ENCODE measurements at regions not wholly inside any gene's neighbourhood (a gene's known extent, or its start where the extent isn't known, plus 50 kb on each side); places are given as distances from the start of the nearest gene placed in this dataset.

DNA sequence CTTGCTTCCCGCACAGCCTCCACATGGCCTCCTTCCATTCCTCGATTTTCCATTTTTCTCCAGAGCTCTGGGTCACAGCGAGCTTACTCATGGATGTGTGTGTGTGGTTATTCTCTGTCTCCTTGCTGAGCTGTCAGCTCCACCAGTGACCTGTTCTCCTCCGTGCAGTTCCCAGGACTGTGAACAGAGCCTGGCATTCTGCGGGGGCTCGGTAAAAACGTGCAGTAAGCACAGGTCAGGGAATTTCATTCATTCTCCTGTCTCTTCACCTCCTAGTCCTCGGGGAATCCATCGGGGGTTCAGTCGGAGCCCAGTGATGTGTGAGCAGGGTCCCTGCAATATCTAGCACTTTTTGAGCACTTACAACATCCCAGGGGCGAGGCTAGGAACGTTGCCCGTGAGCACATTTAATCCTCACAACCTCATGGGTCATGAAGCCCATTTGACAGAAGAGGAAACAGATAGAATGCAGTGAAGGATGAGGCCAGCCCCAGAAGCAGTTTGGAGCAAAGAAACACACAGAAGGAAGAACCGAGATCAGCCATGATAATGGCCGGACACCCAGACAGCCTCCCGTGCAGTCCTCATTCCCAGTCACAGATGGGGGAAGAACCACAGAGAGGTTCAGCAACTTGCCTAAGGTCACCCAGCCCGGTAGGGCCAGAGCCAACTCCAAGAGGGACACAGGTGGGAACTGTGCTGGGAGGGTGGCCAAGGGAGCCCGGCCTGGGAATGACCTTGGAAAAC is 183.2 kb upstream of the GSE1 start:
- FAIRE-seq, result no peak

DNA sequence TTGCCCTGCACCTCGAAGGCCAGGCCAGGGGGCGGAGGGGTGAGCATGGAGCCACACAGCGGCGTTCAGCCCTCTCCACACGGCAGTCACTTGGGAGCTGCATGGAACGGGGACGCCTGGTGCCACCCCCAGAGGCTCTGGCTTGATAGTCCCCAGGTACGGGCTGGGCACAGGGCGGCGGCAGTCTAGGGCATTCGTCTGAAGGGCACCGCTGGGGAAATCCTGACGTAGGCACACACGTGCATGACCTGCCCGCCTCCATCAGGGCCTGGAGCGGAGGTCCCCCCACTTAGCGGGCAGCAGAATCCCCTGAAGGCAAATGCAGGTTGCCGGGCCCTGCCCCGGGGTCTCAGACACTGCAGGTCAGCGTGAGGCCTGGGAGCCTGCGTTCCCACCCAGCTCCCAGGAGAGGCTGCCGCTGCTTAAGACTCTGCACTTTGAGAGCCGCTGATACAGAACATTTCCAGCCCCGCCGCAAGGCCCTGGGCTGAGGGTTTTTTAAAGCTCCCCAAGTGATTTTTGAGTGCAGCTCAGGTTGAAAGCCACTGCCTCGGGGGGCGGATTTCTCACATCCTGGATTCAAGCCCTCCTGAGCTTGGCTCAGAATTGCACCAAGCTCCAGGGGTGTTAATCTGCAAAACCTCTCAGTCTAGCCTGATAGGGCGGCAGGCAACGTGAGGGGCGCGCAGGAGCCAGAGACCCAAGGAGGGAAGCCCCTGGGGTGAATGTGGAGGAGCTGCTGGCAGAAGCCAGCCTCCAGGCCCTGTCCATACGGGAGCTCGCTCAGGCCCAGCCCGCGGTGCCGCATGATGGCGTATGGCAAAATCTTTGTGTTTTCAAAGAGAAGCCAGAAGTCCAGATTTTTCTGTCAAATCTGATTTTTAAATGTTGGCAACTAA is 182.3 kb upstream of the GSE1 start:
- no peak for FAIRE-seq

DNA sequence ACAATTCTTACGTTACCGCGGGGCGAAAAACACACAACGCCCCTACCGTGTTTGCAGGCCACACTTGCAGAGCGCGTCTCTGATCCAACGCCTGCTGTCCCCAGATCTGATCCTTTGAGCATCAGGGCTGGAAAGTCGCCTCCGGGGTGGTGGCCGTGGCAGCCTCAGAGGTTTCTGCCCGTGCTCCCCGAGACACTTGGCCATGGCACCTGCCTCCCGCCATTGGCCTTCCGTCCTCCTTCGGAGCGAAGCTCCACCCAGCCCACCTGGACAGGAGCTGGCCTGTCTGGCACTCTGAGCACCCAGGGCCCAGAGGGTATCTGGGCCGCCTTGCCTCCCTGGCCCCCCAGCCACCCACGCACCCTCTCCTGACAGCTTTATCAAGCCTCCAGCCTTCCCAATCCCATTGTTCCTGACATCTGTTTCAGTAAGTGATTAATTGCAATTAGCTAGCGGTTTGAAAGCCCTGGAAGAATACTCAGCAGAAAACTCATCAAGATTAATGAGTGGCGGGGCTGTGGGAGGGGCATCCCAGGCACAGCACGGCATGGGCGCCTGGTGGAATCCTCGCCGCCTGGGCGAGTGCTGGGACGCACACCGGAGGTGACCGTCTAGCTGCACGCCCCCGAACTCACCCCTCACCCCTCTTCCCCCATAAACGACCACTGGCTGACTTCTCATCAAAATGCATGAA is 181.5 kb upstream of the GSE1 start:
- no peak for FAIRE-seq

DNA sequence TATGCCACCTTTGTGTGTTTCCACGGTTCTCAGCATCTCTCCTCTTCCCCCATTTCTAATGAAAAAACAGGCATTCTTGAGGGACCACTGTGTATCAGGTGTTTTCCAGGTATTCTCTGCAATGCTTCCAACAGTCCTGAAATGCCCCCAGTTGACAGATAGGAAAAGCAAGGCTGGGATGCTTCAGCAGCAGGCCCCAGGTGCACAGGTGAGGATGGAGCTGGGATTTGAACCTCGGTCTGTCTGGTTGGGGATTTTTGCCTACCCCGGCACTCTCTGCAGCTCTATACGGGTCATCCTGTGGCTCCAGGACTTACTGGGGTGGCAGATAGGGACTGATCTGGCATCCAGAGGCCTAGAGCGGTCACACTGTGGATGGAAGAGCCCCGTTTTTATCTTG is 180.5 kb upstream of the GSE1 start:
- FAIRE-seq, result no peak

DNA sequence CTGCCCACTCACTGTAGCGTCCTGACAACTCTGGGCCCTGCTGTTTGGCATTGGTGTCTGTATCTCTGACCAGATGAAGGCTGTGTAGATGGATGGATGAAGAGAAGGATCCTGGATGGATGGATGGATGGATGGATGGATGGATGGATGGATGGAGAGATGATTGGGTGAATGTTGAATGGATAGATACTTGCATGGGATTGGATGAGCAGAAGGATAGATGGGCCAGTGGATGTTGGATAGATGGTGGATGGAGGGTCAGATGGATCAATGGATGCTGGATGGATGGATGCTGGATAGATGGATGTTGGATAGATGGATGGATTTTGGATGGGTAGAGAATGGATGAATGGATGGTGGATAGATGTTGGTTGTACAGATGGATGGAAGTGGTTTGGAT is 179.6 kb upstream of the GSE1 start:
- FAIRE-seq, result no peak

DNA sequence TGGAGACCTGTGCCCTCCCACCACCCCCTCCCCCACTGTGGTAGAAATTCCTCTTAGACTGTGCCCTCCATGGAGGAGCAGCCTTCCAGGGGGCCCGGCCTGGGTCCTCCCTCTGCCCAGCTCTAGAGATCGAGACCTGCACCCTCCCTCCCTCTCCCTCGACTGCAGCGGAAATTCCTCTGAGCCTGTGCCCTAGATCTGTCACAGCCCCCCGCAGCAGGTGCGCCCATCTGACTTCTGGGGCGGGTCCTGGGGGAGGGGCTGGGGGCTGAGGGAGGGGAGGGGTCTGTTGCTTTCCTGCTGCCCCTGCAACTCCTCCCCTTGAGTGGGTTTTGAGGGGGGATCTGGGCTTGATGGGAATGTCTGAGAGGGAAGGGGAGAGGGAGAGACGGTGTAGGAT is 177.8 kb upstream of the GSE1 start:
- FAIRE-seq, result no peak

DNA sequence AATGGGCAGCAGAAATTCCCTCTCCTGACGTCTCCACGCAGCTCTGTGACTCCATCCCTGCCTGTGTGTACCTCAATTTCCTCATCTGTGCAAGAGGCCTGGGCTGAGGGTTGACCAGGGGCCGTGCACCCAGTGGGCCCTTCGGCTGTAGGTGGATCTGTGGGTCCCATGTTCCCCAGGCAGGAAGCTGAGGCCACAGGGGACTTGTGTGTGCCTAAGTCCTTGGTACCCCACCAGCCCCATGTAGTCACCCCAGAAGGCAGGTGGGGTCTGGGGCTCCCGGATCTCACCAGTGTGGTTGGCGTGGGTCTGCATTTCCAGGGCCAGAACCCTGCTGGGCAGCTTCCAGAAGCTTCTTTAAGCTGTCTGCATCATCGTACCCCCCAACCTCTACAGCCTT is 177.4 kb upstream of the GSE1 start:
- no peak for FAIRE-seq

DNA sequence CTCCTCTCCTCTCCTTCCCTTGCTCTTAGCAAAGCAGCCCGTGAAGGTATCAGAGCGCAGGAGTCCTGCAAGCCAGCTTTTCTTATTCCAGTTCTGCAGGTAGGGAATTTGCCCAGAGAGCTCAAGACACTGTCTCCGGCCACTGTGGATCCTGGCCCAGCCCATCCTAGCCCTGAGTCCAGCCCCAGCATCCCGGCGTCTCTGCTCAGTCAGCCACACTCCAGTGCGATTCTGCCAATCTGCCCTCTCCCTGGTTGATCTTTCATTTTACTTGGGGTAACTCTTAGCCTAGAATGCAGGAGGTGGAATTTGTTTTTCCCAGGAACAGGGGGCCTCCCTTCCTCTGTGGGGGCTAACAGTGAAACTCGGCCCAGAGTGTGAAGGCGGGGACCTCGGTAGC is 176.9 kb upstream of the GSE1 start:
- FAIRE-seq, result no peak

DNA sequence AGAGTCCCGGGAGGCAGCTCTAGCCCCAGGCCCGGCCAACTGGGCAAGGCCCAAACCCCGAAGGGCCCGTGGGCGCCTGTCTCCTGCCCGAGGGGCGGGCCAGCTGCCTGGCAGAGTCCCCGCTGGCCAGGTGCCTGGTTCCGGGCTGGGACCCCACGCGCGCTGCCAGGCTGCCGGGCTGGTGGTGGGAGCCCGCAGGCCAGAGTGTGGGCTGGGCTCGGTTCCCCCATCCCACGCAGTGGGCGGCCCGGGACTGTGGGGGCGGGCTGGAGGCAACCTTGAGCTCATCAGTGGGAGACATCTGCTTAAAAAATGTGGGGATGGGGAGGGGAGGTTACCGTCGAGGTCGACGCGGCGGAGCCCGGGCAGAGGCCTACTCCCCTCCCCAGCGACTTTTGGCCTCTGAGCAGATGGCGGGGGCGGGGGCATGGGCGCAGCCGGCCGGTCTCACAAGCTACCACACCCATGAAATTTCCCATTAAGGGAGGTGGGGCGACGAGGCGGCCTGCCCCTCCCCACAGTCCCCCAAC is 176.4 kb upstream of the GSE1 start:
- no peak for FAIRE-seq

DNA sequence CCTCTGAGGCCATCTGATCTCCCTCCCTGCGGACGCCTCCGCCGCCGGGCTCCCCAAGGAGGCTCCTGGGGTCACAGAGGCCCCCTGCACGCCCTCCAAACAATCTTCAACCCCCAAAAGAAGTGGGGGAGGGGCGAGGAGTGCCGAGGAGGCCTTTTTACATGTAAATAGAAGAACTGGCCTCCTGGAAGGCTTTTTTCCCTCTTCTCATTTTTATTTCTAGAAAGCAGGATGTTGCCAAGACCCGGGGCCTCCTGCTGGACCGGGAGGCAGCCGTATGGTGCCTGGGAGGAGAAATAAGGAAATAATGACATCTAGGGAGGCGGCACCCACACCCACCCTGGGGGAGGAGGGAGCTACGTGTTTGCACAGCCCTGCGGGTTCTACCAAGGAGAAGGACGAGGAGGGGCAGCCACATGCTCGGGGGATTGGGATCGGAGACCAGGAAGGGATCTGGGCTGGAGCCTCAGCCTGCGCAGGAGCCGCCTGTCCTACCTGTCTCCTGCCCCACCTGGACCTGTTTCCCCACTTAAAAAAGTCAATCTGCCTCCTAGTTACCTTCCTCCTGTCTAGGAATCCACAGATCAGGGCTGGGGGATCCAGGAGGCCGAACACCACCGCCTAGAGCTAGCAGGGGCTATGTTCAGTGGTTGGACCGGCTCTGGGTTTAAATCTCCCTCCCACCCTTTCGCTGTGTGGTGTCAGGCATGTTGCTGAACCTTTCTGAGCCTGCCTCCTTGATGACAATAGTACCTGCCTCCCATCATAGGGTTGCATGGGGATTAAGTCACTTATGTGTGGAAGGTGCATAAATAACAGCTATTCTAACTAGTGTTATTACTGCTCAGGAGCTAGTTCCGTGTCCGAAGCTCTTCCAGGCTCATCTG is 175.7 kb upstream of the GSE1 start:
- no peak for FAIRE-seq

DNA sequence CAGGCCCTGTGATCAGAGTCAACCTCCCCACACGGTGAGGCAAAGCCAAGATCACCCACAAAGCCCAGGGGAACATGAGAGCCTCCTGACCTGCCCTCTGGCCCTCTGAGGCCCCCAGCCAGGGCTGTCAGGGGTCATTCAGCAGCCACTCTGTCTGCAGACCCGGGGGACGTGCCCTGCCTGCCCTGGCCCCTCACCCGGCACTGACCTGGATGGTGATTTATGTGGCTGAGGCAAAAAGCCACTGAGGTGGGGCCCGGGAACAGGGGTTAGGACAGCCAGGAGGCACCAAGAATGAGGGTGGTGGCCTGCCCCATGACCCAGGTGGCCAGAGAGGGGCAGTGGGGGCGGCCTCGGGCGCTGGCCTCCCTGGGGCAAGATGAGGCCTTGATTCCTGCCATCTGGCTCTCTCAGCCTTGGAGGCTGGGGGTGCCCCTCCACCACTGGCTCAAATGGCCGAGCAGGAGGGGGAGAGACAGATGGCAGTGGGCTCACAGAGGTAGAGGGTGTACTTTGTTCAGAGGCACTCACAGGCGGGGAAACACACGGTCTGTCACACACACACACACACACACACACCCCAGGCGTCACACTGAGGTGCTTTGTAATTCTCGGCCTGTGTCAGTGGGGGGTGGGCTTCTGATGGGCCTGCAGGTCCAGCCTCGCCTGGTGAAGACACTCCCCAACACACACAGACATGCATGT is 174.0 kb upstream of the GSE1 start:
- FAIRE-seq, result no peak

DNA sequence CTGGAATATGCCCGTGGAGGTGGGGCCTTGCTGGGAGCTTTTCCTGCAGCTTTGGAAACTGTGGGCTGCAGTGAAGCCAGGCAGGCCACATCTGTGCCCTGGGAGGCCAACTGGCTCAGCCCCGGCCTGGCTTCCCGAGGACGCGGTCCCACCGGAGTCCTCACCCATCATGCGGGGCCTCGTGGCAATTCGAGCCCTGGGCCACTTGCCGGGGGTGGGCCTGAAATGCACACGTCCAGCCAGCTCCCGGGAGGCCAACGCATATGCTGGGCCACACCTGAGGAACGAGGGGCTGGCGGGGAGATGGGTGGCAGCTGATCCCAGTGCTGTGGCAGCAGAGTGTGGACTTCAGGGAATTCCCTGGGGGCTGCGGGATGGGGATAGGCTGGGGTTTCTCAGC is 172.4 kb upstream of the GSE1 start:
- no peak for FAIRE-seq

DNA sequence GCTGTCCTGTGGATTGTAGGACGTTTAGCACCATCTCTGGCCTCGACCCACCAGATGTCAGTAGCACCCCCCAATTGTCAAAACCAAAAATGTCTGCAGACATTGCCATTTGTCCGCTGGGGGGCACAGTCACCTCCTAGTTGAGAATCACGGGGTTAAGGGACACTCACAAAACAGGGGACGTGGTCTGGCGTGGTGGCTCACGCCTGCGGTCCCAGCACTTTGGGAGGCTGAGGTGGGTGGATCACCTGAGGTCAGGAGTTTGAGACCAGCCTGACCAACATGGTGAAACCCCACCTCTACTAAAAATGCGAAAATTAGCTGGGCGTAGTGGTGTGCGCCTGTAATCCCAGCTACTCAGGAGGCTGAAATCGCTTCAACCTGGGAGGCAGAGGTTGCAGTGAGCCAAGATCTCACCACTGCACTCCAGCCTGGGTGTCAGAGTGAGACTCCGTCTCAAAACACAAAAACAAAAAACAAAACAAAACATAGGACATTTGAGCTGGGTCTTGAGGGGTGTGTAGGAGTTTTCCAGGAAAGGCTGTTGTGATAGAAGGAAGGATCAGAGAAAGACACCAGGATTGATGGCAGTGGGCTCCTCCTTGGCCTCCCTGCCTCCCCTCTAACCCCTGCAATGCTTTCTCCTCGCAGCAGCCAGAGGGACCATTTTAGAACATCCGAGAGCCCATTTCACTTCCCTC is 171.8 kb upstream of the GSE1 start:
- no peak for FAIRE-seq

DNA sequence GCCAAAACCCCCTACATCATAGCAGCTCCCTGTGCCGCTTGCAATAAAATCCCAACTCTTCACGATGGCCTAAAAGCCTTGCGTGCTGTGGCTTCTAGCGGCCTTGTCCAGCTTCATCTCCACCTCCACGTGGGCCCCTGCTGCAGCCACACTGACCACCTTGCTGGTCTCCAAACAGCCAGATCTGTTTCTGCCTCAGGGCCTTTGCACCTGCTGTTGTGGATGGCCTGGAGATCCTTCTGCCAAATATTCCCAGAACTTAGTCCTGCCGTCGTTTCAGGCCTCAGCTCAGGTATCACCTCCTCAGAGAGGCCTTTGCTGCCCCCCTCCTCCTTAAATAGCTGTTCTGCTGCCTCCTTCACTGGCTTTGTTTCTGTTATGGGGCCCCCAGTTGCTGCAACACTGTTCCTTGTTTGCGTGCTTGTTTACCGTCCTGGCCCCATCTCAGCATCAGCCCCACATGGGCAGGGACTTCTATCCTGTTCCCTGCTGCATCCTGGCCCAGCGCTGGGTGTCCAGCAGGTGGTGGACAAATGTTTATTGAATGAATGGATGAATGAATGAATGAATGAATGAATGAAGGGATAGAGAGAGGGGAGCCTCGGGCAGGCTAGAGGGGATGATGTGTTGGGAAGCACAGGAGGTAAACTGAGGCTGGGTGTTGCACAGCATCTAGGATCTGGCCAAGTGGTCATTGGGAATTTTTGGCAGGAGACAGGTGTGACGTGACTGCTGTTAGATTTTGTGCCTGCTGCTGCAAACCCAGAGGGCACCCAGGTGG is 171.0 kb upstream of the GSE1 start:
- no peak for FAIRE-seq

DNA sequence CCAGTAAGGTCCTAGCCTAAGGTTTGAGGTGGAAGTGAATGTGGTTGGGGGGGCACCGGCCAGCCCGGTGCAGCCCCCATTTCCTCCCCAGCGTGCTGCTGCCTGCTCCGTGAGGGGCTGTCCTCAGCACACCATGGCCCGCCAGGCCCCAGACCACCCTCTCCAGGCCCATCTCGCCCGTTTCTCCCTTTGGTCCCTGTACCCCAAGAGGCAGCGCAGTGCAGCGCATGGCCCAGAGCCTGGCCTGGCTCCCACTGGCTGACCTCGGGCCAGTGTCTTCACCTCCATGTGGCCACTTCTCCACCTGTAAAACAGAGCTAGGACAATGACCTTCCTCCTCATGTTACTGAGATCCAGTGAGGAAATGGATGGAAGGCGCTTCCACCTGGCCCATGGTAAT is 170.0 kb upstream of the GSE1 start:
- FAIRE-seq, result no peak

DNA sequence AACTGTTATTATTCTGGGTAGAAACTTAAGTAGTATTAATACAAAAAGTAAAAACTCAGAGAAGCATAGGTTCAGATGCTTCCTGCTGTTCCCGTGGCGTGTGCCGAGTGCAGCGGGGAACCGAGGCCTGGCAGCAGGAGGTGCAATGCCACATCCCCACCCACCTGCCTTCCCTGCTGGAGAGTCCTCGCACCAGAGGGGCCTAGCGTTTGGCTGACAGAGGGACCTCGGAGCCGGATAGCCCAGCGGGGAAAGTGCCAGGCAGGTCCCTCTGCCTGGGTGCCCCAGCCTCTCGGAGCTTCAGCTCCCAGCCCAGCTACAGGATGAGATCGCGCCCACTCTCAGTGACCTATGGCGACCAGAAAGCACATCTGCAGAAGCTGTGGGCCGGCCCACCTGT is 169.6 kb upstream of the GSE1 start:
- FAIRE-seq, result no peak

DNA sequence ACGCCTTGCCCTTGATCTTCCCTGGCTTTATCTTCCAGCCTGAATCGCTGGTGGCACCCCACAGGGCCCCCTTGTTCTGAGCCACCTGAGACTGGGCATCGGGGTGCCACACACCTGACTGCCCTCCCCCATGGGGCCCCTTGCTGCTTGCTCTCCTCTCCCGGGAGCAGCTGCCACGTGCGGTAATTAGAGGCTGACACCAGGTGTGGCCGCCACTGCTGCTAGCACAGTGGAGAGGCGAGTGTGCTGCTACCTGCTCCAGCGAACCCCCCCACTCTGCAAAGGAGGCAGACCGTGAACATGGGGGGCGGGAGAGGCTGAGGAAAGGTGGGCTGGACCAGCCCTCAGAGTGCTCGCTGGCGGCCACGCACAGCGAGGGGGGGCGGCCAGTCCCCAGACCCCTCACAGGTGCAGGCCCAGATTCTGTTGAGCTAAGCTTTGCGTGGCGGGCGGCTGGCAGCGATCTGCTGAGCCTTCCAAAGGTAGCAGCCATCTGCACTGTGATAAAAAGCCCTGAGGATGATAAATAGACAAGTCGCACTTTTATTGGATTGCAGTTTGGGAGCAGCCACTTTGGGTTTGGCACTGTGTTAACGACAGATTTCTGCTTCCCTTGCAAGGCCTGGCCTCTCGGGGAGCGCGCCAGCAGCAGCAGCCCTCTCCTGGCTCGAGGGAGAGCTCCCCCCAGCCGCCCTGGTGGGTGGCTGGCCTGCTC is 167.9 kb upstream of the GSE1 start:
- peak; percentile 41 for FAIRE-seq

DNA sequence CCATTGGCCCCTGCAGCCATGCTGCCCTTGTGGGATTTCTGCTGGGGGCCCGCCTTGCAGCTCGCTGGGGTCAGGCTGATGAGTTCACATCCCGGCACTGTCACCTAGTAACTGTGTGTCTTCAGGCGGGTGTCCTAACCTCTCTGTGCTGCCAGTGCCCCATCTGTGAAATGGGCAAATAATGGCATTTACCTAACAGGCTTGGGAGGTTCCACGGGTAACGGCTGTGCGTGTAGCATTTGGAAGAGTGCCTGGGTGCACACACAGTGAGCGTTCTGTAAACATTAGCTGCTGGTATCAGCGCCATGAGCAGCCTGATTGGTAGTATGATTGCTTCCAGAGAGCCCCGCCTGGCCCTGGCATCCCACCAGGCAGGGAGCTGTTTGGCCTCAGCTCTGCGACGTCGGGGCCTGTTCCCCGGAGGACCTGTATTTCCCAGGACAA is 167.3 kb upstream of the GSE1 start:
- FAIRE-seq, result no peak

DNA sequence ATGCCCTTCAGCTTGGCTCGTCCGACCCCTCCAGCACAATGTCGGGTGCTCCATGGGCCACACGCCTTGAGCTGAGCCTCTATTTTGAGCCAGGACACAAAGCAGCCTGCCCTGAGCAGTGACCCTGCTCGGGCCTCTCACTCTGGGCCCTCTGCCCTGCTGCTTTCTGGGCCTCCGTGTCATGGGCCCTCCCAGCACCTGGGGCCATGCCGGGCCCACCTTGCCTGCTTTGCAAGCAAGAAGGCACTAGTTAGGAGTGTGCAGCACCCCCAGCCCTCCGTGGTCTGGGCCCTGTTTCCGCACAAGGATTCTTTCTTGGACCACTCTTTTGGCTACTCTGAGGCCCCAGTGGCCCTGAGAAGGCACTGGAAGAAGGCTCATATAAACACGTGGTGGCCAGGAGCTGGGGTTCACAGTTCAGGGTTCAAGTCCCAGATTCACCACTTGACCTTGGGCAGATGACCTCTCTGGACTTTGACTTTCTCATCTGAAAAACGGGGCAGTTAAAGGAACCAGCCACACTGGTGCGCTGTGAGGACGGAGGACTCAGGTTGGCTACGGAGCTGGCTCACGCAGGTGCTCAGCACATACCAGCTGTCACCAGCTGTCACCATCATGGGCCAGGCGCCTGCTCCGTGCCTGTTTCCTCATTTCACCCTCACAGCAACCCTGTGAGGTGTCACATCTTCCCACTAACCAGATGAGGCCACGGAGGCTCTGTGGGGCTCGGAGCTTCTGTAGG is 166.0 kb upstream of the GSE1 start:
- FAIRE-seq, result no peak

All from islet of Langerhans (tissue), 1 donor.